H1 (cell line): ENCODE measurements at regions not wholly inside any gene's neighbourhood (a gene's known extent, or its start where the extent isn't known, plus 50 kb on each side); places are given as distances from the start of the nearest gene placed in this dataset.

Experiments used
- CHD1 ChIP-seq: IDR thresholded peaks from 2 replicates; pipeline ENCODE4 v1.6.1; 2012; ENCODE audit warnings: low read depth, low read length, improper control_type of control experiment
- CTCF ChIP-seq, 3 experiments: IDR thresholded peaks; 1 replicate in 2 of 3; 2 replicates in 1 of 3; pipeline versions ENCODE4 v1.5.1 to v1.6.1; 2011; ENCODE audit warnings: low read length in 3 of 3, mild to moderate bottlenecking in 3 of 3, inconsistent platforms in 2 of 3, low read depth in 1 of 3, moderate library complexity in 1 of 3; ENCODE audit not compliant: insufficient read depth in 1 of 3; ENCODE audit errors: control extremely low read depth in 1 of 3
- EZH2 ChIP-seq: fragments of 200-600 bp; sonication (generic); IDR thresholded peaks from 2 replicates; pipeline ENCODE4 v1.7.1; 2012; ENCODE audit warnings: low read depth, mild to moderate bottlenecking, moderate library complexity, low read length, inconsistent platforms; ENCODE audit not compliant: severe bottlenecking
- RAD21 ChIP-seq, 2 experiments: IDR thresholded peaks in 1 of 2; conservative IDR thresholded peaks in 1 of 2; 2 replicates each; pipeline ENCODE4 v1.6.1; 2011; ENCODE audit warnings: low read depth in 2 of 2, low read length in 2 of 2, improper control_type of control experiment in 1 of 2, inconsistent platforms in 1 of 2, mild to moderate bottlenecking in 1 of 2, moderate library complexity in 1 of 2
- SIX5 ChIP-seq: IDR thresholded peaks from 2 replicates; pipeline ENCODE4 v1.6.1; 2011; ENCODE audit warnings: mild to moderate bottlenecking, low read depth, low read length
- TAF7 ChIP-seq: optimal IDR thresholded peaks from 2 replicates; pipeline ENCODE3; 2011; ENCODE audit warnings: low read depth, mild to moderate bottlenecking, inconsistent platforms, low read length, moderate library complexity, borderline replicate concordance

GRCh38 chr15:81572190-81572589 is 198.2 kb upstream of the TMC3 start:
- TF ChIP-seq CTCF (IDR thresholded peaks at IDR 0.05; ENCODE audit: control extremely low read depth in 1 of 3, insufficient read depth in 1 of 3, low read depth in 1 of 3, low read length in 3 of 3) (no peak), SIX5 (no peak), TAF7 (no peak), CHD1 (no peak), EZH2 (no peak), RAD21 (IDR thresholded peaks at IDR 0.05 in 1 of 2, conservative IDR thresholded peaks at IDR 0.05 in 1 of 2; ENCODE audit: low read depth in 2 of 2, low read length in 2 of 2) (no peak)
